ENCODE measurements at regions not wholly inside any gene's neighbourhood (a gene's known extent, or its start where the extent isn't known, plus 50 kb on each side); places are given as distances from the start of the nearest gene placed in this dataset.

GRCh38 chr13:26456650-26457049, 100.8 kb upstream of the WASF3 start:
- no peak overlapping the region for H3K4me3 ChIP-seq (ENCODE audit: low read depth, low read length)

DNA sequence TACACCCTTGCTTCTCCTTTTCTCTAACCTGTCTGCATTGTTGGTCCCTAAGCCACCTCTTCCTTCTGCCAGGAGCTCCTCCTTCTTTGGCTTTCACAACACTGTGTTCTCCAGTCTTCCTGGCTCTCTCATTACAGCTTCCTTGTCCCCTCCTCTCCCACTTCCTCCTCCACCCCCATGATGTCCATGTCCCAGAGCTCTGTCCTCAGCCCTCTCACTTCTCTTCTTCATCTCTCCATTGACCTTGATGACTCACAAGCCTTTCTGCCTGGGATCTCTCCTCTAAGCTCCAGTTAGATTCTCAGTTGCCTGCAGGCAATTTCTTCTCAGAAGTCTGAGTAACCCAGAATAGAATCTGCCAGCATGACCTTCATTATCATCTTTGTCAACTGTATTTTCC, 100.3 kb upstream of the WASF3 start:
- DNase-seq (ENCODE audit: low read depth), result no peak
- no peak overlapping the region for H3K4me3 ChIP-seq (ENCODE audit: low read depth, low read length)

More at GRCh38 chr13:26456650-26457049, 100.8 kb upstream of the WASF3 start:
- no peak for DNase-seq (ENCODE audit: low read depth)

- DNase-seq (ENCODE audit: low read depth), result no peak
- no peak overlapping the region for H3K4me3 ChIP-seq (ENCODE audit: low read depth, low read length)
Measured at GRCh38 chr13:26458196-26458749, 99.2 kb upstream of the WASF3 start.

GRCh38 chr13:26459276-26460131, 98.0 kb upstream of the WASF3 start:
- DNase-seq (ENCODE audit: low read depth), result peak; percentile 80
- no peak overlapping the region for H3K4me3 ChIP-seq (ENCODE audit: low read depth, low read length)

DNA sequence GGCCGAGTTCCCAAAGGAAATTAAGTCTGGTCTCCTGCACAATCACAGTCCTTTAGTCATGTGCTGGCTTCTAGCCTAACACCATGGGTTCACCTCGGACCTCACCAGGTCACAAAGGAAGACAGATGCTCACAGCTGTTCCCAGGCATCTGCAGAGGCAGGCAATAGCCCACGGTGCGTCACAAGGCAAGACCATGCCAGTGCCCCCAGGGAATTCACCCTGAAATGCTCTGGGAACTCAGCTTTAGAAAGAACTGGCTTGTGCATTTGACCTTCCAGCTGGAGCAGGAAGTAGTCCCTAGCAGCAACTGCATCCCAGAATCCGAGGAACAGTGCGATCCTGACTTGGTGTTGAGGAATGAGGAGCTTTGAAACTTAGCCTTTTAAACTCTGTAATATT, 96.8 kb upstream of the WASF3 start:
- DNase-seq (ENCODE audit: low read depth), result peak; percentile 95

DNA sequence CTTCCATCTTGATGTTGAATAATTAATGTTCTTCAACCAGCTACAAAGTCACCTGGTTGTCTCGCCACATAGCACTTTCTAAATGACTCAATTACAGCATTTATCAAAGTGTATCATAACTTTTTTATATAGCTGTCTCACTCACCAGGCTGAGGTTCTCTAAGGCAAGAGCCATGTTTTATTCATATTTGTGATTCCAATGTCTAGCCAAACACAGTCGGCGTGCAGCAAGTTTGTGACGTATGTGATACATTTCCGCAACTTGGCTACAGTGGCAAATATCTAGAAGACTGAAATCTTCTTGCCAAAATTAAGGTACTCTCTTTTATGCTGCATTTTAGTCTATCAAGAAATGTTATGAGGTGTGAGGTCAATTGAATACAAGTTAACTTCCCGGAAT, 94.2 kb upstream of the WASF3 start:
- H3K4me3 ChIP-seq (ENCODE audit: low read depth, low read length), result no peak overlapping the region
- no peak for DNase-seq (ENCODE audit: low read depth)

More for the DNA sequence above, 96.8 kb upstream of the WASF3 start:
- H3K4me3 ChIP-seq (ENCODE audit: low read depth, low read length), result no peak overlapping the region

- no peak overlapping the region for H3K4me3 ChIP-seq (ENCODE audit: low read depth, low read length)
- no peak for DNase-seq (ENCODE audit: low read depth)
Measured at GRCh38 chr13:26463848-26464247, 93.6 kb upstream of the WASF3 start.

GRCh38 chr13:26465514-26465913, 92.0 kb upstream of the WASF3 start:
- no peak overlapping the region for H3K4me3 ChIP-seq (ENCODE audit: low read depth, low read length)
- DNase-seq (ENCODE audit: low read depth), result no peak

GRCh38 chr13:26465954-26466353, 91.5 kb upstream of the WASF3 start:
- no peak for DNase-seq (ENCODE audit: low read depth)
- H3K4me3 ChIP-seq (ENCODE audit: low read depth, low read length), result no peak overlapping the region

DNA sequence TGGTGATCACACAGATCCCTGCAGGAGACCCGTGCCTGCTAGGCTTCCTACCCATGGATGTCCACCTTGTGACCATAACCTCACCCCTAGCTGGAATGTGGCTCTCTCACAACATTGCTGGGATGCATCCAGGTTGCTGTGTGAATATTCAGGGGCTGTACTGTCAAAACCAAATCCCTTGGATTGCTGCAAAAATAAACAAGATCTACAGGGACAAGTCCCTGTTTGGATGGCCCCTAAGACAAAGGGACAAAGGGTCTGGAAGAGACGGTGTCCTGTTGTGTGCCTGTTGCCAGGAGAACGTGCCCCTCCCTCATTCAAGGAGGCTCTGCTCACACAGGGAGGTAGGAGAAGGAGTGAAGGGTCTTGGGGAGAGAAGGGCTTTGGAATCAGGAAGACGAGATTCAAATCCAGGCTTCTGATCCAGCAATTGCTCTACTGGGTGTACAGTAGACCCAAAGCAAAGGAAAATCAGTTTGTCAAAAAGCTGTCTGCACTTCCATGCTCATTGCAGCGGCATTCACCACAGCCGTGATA, 89.2 kb upstream of the WASF3 start:
- DNase-seq (ENCODE audit: low read depth), result no peak

GRCh38 chr13:26469602-26470001, 87.9 kb upstream of the WASF3 start:
- H3K4me3 ChIP-seq (ENCODE audit: low read depth, low read length), result no peak overlapping the region
- DNase-seq (ENCODE audit: low read depth), result no peak

More for the DNA sequence above, 89.2 kb upstream of the WASF3 start:
- no peak overlapping the region for H3K4me3 ChIP-seq (ENCODE audit: low read depth, low read length)

DNA sequence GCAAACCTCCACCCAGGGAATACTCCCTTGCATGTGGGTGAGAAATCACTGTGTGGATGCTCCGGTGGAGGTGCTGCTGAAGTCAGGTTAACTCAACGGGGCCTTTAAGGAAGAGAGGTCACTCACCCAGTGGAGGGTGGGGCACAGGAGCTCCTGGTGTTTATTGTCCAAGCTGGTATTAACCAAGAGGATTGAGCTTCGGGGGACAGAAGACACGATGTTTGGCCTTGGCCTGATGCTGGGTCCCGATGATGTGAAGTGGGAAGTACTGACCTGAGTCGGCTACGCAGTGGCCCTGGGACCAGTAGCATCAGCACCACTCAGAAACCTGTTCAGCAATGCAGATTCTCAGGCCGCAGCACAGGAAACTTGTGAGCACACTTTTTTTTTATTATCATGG, 85.7 kb upstream of the WASF3 start:
- no peak for DNase-seq (ENCODE audit: low read depth)
- H3K4me3 ChIP-seq (ENCODE audit: low read depth, low read length), result no peak overlapping the region

DNA sequence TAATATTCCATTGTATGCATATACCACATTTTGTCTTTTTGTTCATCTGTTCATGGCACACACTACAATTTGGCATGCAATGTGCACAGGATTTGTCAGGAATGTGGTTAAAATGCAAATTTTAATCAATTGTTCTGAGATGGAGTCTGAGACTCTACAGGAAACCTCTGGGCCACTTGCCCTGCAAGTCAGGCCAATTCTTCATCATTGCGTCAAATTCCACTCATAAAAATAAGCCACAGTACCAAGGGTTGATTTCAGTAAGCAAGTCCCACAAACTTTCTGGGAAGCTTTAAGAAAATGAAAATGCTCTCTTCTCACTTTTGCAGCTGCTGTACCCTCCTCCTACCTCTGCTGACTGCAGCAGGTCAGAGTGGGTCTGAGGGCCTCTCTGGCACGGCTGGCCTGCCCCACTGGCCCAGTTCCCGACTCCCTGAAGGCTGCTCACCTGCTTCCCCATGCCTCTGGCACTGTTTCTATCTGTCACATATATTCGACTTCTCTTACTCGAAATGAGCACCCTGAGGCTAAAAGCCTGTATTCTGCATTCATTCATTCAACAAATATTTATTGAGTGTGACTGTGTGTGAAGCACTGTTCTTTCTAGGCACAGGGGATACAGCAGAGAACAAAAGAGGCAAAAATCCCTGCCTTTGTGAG, 83.8 kb upstream of the WASF3 start:
- no peak for DNase-seq (ENCODE audit: low read depth)
- no peak overlapping the region for H3K4me3 ChIP-seq (ENCODE audit: low read depth, low read length)

DNA sequence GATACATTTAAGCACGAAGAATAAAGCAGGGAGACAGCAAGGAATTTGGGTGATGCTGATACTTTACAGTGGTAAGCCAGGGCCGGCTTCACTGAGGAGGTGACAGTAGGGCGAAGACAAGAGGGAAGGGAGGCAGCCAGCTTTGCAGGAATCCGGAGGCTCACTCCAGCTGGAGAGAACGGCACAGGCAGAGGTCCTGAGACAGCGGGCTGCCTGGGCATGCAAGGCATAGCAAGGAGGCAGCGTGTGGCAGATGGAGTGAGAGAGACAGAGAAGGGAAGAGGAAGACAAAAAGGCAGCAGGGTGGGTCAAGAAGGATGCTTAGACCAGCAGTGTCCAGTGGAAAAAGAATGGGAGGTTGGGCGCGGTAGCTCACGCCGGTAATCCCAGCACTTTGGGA, 83.2 kb upstream of the WASF3 start:
- no peak for DNase-seq (ENCODE audit: low read depth)
- no peak overlapping the region for H3K4me3 ChIP-seq (ENCODE audit: low read depth, low read length)

GRCh38 chr13:26475176-26476110, 82.0 kb upstream of the WASF3 start:
- no peak overlapping the region for H3K4me3 ChIP-seq (ENCODE audit: low read depth, low read length)
- no peak for DNase-seq (ENCODE audit: low read depth)

DNA sequence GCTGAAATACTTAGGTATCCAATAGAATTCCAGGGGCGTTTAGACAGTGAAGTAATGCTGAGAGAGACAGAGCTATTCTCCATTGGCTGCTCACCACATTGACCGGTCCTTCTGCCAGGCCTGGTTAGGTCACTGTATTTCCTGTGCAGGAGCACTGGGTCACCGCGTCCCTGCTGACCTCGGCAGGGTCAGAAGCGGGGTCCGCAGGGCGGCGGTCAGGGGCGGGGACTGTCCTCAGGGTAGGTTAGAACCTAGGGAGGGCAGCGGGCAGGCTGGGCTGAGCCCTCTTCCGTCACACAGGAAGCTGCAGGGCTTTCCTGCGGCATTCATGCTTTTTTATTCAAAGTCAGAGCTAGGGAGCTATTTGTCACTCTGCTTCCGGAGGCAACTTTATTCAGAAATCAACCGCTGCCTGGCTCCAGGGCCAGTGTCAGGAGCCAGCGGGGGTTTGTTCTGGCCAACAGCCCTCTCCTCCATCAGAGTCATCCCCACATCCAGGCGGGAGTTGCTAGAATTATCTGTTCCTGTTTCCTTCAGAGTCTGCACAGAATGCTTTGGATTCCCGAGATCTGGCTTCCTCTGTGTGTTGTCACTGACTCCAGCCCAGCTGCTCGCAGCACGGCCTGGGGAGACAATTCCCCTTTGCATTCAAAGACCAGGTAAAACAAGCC, 81.2 kb upstream of the WASF3 start:
- H3K4me3 ChIP-seq (ENCODE audit: low read depth, low read length), result peak overlapping the region; percentile 25
- no peak for DNase-seq (ENCODE audit: low read depth)

DNA sequence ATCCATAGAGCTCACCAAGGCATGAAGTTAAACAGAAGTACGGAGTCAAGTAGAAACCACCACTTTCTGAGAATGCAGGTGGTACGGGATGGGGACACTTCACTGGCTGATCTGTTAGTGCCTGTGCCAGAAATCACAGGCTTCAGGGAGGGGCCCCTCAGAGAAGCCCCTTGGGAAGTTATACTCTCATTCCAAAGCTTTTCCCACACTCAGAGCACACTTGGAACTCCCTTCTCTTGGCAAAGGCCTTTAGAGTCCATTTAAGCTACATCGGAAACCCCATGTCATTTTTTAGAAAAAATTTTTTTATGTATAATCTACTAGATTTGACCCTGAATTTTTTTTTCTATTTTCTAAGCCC, 80.7 kb upstream of the WASF3 start:
- DNase-seq (ENCODE audit: low read depth), result no peak
- H3K4me3 ChIP-seq (ENCODE audit: low read depth, low read length), result peak overlapping the region; percentile 25

DNA sequence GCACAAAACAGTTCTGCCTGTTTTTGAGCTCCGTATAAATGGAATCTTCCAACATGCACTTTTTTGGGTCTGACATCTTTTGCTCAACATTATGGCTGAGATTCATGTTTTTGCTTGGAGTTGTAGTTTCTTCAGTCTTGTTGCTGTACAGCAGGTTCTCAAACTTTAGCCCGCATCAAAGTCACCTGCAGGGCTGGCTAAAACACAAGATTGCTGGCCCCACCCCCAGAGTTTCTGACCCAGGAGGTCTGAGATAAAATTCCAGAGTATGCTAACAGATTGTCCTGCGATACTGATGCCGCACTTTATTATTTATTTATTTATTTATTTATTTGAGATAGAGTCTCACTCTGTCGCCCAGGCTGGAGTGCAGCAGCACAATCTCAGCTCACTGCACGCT, 79.8 kb upstream of the WASF3 start:
- DNase-seq (ENCODE audit: low read depth), result no peak
- H3K4me3 ChIP-seq (ENCODE audit: low read depth, low read length), result no peak overlapping the region
